ENCODE measurements at regions not wholly inside any gene's neighbourhood (a gene's known extent, or its start where the extent isn't known, plus 50 kb on each side); places are given as distances from the start of the nearest gene placed in this dataset.
A peak's percentile ranks its signal among the peaks of the same experiment; 100 is the strongest.

DNA sequence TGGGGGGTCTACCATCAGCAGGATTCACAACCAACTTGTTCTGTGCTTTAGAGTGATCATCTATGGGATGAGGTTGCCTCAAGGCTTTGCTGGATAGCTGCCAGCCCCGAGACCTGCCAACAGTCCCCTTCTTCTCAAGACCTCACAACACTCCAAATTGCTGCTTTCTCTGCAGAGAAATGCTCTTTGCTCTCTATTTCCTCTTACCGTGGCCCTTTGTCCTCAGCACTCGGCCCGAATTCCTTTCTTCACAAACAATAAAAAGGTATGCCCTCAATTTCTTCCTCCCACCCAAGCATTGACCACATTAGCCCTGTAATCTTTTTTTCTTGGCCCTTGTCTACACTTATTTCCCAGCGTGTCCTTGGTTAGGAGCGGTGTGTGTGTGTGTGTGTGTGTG lies 147.4 kb upstream of the SNX19 start:
- FAIRE-seq (no peak), DNase-seq (ENCODE audit: low read depth) (no peak)
- Histone ChIP-seq H3K27me3 (ENCODE audit: control insufficient read depth, insufficient read depth, low read length) (no peaks in the 10 kb centered on the region), H3K36me3 (ENCODE audit: control insufficient read depth, insufficient read depth, low read length) (no peaks in the 10 kb centered on the region), H3K4me3 (ENCODE audit: low read depth, low read length) (no peak overlapping the region)
- TF ChIP-seq, protein P1, sequence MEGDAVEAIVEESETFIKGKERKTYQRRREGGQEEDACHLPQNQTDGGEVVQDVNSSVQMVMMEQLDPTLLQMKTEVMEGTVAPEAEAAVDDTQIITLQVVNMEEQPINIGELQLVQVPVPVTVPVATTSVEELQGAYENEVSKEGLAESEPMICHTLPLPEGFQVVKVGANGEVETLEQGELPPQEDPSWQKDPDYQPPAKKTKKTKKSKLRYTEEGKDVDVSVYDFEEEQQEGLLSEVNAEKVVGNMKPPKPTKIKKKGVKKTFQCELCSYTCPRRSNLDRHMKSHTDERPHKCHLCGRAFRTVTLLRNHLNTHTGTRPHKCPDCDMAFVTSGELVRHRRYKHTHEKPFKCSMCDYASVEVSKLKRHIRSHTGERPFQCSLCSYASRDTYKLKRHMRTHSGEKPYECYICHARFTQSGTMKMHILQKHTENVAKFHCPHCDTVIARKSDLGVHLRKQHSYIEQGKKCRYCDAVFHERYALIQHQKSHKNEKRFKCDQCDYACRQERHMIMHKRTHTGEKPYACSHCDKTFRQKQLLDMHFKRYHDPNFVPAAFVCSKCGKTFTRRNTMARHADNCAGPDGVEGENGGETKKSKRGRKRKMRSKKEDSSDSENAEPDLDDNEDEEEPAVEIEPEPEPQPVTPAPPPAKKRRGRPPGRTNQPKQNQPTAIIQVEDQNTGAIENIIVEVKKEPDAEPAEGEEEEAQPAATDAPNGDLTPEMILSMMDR (IDR thresholded peaks at IDR 0.05; ENCODE audit: insufficient read depth, low read length, severe bottlenecking): no peak

DNA sequence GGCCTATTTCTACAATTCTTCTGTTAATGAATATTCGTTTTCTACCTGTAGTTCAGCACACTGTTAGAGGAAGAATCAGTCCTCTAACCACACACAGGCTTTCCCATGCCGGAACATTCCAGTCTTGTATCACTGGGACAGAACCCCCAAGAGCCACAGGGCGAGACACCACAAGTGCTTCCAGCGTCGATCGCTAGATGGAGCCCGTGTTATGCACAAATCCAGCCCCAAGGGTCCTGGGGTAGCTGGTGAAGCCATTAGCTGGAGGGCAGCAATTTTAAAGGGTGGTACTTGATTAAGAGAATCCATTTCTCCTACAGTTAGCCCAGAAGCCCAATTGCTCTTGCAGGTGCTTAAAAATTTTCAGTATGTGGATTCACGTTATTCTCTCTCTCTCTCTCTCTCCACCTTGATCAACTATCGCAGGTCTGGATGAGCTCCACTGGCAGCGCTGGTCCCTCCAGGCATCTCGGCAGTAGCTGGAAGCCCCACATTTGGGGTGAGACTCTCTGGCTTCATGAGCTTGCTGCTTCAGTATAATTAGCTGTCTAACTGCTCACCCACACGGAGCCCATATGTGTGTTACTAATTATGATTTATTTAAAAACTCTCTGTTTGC lies 148.2 kb upstream of the SNX19 start:
- Histone ChIP-seq H3K36me3 (ENCODE audit: control insufficient read depth, insufficient read depth, low read length) (no peaks in the 10 kb centered on the region), H3K4me3 (ENCODE audit: low read depth, low read length) (no peak overlapping the region), H3K27me3 (ENCODE audit: control insufficient read depth, insufficient read depth, low read length) (no peaks in the 10 kb centered on the region)
- peak; percentile 50 for DNase-seq (ENCODE audit: low read depth)
- TF ChIP-seq, protein P1 (IDR thresholded peaks at IDR 0.05; ENCODE audit: insufficient read depth, low read length, severe bottlenecking): peak; percentile 93
- no peak for FAIRE-seq

DNA sequence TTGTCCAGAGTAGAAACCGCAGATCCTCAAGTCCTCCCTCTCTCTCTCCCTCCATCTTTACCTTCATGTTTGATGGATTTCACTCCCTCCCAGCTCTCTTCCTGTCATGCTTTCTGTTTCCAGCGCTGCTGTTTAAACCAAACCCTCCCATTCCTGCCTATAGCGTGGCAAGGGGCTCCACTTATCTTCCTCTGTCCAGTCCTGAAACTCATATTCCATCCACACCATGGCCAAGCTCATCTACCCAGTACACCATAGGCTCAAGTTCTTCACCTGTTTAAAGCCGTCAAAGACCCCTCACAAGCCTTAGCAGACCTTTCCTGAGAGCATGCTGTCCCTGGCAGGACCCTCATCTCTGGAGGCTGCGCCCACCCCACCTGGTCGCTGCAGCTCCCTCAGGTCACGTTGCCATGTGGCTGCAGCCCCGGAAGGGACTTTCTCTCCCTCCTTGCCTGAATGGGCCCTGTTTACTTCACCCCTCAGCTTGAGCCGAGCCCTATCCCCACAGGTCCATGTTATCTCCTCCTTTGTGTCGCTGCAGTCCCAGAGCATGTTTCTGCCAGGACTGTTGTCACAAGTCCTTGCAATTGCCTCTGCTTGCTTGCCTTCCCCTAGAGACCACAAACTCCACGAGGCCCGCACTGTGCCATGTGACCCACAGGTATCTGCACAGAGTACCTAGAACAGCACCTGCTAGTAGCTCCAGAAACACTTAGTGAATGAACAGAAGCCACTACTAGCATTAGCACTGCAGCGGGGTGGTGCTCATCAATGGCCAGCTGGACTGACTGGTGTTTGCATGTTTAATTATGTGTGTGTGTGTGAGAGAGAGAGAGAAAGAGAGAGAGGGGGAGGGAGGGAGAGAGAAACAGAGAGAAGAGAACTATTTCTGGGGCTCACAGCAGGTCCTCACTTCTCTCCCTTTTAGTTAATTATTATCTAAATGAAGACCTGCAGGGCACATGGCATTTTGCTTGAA lies 149.4 kb upstream of the SNX19 start:
- no peaks in the 10 kb centered on the region for H3K27me3 ChIP-seq (ENCODE audit: control insufficient read depth, insufficient read depth, low read length)
- no peak overlapping the region for H3K4me3 ChIP-seq (ENCODE audit: low read depth, low read length)
- no peaks in the 10 kb centered on the region for H3K36me3 ChIP-seq (ENCODE audit: control insufficient read depth, insufficient read depth, low read length)
- no peak for FAIRE-seq
- no peak for DNase-seq (ENCODE audit: low read depth)
- TF ChIP-seq, protein P1 (IDR thresholded peaks at IDR 0.05; ENCODE audit: insufficient read depth, low read length, severe bottlenecking): no peak

DNA sequence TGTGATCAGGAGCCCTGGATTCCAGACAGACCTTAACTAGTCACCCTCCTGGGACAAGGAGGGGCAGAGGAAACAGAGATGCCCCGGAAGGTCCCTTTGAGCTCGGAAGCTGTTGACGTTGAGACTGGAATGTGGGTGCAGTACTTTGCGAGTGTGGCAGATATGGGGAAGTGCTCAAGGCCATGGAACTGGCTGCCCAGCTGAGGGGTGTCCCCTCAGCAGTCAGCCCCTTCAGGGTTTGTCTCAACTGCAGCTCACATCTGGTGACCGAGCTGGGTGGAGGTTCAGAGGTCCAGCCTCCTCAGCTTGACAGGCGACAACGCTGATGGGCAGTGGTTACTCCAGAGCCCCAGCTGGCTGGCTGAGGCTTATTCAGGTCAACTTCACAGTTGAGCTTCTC lies 150.3 kb upstream of the SNX19 start:
- Histone ChIP-seq H3K4me3 (ENCODE audit: low read depth, low read length) (no peak overlapping the region), H3K27me3 (ENCODE audit: control insufficient read depth, insufficient read depth, low read length) (no peaks in the 10 kb centered on the region), H3K36me3 (ENCODE audit: control insufficient read depth, insufficient read depth, low read length) (no peaks in the 10 kb centered on the region)
- DNase-seq (ENCODE audit: low read depth) (no peak), FAIRE-seq (no peak)
- TF ChIP-seq, protein P1 (IDR thresholded peaks at IDR 0.05; ENCODE audit: insufficient read depth, low read length, severe bottlenecking): no peak

DNA sequence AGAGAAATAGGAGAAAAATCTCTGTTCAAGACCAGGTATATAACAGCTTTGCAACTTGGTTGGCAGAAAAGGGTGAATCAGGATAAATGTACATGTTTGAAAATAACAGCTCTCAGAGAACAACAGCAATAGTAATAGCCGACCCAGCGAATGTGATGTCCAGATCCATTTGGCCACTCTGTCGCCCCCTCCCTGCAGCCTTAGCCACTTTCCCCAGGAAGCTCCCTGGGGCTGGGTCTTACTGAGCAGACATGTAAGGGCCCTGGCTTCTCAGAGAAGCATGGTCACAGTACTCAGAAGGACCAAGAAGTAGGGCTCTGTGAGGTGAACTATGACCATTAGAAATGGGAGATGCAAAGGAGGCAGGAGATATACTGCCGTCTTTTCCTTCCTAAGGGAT lies 154.1 kb upstream of the SNX19 start:
- H3K27me3 ChIP-seq (ENCODE audit: control insufficient read depth, insufficient read depth, low read length): no peaks in the 10 kb centered on the region
- no peak for FAIRE-seq

More for the DNA sequence above, 154.1 kb upstream of the SNX19 start:
- Histone ChIP-seq H3K4me3 (ENCODE audit: low read depth, low read length) (no peak overlapping the region), H3K36me3 (ENCODE audit: control insufficient read depth, insufficient read depth, low read length) (no peaks in the 10 kb centered on the region)
- DNase-seq (ENCODE audit: low read depth): no peak
- TF ChIP-seq, protein P1 (IDR thresholded peaks at IDR 0.05; ENCODE audit: insufficient read depth, low read length, severe bottlenecking): no peak

All from bronchial epithelial cell (primary cell).